ENCODE measurements at regions not wholly inside any gene's neighbourhood (a gene's known extent, or its start where the extent isn't known, plus 50 kb on each side); places are given as distances from the start of the nearest gene placed in this dataset.
"Not testable (repeated sequence)": the region's sequence is repeated elsewhere in the genome, so short reads cannot be mapped to it uniquely, and the experiment has no call there.

- TF ChIP-seq TAF1 (IDR thresholded peaks at IDR 0.05; ENCODE audit: low read depth, low read length); POLR2AphosphoS5 (IDR thresholded peaks at IDR 0.05; ENCODE audit: low read depth, low read length); PAX5 (IDR thresholded peaks at IDR 0.05; ENCODE audit: insufficient read depth, low read length, severe bottlenecking); POLR2A (IDR thresholded peaks at IDR 0.05; ENCODE audit: low read depth, low read length); SPI1 (IDR thresholded peaks at IDR 0.05; ENCODE audit: low read depth, low read length); POU2F2 (IDR thresholded peaks at IDR 0.05; ENCODE audit: low read depth, low read length): not testable (repeated sequence)
Measured at GRCh38 chr15:22572792-22573191, 114.1 kb downstream of the GOLGA6L22 start.

All from GM12891 (cell line).